NCI-H187 (cell line): ENCODE measurements at regions not wholly inside any gene's neighbourhood (a gene's known extent, or its start where the extent isn't known, plus 50 kb on each side); places are given as distances from the start of the nearest gene placed in this dataset.

Experiments used
- DNase-seq, 2 experiments: peaks; one replicate each; lab custom pipeline; 2025; lab: John Stamatoyannopoulos, UW

DNA sequence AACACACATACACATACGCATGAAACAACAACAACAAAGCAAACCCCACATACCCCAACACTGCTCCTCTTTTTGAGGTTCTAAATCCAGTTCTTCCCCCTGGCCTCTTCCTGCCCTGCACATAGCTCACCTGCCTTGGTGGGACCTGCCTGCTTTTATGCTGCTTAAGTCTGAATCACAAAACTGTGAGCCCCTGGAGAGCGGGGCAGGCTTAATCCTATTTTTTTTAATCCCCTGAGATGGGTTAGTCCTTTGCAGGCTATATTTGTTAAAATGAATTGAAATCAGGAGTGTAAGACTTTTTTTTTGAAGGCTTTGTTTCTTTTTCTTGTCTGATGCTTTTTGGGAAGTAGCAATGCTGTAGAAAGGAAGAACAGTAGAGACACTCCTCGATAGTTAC is 84.6 kb upstream of the MAX start:
- DNase-seq, result no peak

DNA sequence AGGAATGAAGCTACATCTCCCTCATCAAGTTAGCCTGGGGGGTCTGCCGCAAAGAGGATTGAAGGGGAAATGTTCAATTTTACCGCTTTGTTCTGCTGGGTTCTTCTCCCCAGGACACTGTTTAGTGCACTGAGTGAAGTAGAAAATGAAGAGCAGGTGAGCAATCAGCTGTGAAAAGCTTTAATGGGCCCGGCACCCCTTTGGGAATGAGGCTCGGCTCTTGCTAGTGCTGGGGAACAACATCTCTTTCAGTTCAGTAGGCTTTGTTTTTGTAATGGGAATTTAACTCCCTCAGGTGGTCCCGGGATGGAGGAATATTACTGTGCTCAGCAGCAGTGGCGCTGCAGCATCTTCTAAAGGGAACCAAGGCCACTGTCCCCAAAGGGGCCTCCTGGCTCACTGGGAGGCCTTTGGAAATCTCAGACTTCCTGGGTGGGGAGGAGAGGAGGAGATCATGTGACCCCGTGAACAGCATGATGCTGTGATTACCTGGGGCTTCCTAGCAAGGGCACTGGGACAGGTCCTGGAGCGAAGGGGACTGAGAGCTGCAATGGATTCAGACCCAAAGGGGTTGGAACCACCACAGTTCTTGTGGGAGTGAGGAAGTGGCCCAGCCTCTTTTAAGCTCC is 85.2 kb upstream of the MAX start:
- no peak for DNase-seq

DNA sequence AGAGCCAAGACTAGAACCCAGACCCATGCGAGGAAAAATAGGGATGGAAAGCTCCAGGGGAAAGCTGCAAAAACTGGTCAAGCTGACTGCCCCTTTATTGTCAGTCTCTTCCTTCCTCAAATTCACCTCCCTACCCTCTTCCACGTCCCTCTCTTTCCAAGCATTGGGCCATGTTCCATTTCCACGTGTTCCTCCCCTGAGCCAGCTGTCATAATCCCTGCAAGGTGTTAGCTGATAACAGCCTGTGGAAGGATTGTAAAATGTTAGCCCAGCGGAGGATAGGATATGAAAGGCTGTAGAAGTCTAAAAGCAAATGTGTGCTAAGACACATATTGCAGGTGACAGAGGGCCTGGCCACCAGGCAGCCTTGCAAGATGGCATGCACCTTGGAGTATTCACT is 88.0 kb upstream of the MAX start:
- DNase-seq, result no peak

DNA sequence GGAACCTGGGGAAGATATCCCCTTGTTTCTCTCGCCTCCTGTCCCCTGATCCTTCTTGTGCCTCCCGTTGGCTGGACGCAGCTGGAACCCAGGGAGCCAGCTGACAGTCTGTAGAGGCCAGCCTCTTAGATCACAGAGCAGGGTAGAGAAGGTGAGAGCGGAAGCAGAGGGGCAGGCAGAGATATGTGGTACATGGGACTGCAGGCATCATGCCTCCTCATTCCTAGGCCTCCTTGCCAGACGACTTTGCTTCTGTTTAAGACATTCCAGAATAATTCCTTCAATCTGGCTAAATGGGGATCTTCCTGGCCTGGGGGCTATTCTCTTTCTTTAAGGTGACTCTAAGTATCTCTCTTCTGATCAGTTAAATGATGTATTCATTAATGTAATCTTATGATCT is 89.4 kb upstream of the MAX start:
- DNase-seq, result no peak

DNA sequence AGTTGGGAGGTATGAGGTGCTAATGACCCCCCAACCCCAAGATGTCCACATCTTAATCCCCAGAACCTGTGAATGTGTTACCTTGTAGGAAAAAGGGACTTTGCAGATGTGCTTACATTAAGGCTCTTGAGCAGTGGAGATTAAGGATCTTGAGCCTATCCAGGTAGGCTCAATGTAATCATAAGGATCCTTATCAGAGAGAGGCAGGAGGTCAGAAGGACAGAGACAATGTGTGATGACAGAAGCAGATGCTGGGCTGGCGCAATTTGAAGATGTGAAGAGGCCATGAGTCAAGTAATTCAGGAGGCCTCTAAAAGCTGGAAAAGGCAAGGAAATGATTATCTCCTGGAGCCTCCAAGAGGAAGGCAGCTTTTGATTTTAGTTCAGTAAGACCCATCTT is 90.4 kb upstream of the MAX start:
- DNase-seq, result no peak

DNA sequence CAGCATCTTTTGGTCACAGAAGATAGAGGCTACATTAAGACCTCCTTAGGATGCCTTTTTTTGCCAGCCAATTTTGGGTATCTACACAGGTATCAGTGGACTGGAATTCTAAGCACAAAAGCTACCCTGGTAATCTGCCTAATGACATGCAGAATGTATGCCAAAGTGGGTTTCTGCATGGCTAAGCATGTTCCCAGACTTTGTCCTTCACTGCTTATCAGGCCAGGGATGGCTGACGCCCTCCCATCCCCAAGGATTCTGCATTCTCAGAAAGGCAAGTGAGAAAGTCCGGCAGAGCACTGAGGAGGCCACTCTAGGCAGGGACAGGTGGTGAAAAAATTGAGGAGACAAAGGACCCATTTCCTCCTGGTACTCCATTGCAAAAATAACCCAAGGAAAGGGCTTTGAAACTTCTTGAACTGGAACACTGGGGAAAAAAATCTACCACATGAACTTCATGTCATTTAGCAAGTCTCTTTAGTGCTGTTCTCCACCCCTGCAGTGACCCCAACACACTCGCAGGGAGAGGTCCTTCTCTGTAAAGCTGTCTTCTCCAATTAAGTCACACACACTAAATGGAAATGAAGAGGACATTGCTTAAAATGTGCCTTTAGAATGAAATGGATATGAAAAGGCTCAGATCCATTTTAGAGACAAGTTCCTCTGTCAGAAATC is 91.7 kb upstream of the MAX start:
- DNase-seq, result no peak

DNA sequence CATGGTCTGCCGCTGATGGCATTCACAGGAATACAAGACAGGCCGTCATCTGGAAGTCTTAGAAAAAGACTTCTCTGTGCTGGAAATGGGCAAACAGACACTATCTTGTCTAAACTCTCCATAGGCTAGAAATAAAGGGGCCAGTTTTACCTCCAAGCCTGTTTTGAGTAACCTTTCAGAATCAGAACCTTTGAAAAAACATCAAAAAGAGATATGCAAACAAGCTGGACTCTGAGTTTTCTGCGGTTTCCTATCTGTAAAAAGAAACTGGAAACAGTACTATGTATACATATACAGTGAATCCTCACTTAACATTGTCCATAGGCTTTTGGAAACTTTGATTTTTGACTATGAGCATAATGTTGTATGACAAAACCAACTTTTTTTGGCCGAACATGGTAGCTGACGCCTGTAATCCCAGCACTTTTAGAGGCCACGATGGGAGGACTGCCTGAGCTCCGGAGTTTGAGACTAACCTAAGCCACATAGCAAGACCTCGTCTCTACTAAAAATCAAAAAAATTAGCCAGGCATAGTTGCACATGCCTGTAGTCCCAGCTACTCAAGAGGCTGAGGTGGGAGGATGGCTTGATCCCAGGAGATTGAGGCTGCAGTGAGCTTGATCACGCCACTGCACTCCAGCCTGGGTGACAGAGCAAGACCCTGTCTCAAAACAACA is 92.9 kb upstream of the MAX start:
- DNase-seq, result no peak

DNA sequence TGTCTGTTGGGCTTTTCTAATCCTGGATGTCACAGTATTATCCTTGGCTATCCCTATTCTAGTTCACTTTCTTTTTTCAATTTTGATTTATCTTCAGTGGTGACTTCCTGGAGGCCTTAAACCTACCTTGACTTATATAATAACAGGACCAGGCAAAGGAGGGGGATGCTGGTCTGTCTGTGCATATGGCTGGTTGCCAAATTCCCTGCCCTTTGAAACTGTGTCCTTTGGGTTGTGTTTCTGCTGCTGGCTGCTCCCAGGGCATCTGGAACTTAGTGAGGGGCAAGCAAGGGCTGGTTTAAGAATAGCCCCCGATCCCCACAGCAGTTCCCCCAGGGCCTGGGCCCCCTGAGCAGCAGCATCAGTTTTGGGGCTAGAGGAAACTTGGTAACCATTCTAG is 96.0 kb upstream of the MAX start:
- DNase-seq, result no peak

DNA sequence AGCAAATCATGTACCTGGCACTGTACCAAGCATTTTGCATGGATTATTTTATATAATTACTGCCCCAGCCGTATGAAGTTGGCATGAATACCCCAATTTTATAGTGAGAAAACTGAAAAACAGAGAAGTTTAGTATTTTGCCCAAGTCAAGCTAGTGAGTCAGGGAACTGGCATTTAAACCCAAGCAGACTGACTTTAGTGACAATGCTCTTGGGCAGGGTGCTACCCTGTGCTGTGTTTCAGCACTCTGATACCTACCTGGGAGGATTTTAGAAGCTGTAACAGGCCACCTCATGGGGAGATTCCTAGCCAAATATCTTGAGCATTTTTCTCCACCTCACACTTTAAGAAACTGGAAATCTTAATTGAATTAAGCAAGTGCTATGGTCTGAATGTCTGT is 98.1 kb upstream of the MAX start:
- no peak for DNase-seq

DNA sequence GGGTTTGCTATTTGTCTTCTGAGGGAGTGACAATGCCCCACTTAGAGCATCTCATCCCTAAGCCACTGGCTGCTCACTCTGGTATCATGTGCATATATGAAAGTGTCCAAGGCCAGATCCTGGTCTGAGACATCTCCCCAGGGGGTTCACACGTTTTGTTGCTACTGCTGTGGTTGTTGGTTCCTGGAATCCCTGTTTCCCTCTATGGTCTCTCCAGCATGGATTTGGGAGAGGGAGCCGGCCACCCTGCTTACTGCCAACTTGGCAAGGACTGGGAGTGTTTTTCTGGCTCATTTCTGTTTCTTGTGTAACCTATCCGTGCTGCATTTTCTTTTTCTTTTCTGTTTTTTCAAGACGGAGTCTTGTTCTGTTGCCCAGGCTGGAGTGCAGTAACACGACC is 101.3 kb upstream of the MAX start:
- DNase-seq, result no peak

DNA sequence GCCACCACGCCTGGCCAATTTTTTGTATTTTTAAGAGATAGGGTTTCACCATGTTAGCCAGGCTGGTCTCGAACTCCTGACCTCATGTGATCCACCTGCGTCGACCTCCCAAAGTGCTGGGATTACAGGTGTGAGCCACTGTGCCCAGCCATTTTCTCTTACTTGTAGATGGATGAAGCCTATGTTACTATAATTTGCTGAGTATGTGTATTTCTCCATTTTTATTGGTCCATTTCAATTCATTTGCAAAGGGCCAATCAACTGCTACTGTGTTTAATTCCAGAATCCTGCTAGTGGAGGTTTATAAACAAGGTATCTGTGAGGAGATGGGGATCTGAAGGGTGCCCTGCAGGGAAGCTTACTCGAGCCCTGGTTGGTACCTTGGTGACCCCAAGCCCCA is 101.7 kb upstream of the MAX start:
- DNase-seq, result no peak

DNA sequence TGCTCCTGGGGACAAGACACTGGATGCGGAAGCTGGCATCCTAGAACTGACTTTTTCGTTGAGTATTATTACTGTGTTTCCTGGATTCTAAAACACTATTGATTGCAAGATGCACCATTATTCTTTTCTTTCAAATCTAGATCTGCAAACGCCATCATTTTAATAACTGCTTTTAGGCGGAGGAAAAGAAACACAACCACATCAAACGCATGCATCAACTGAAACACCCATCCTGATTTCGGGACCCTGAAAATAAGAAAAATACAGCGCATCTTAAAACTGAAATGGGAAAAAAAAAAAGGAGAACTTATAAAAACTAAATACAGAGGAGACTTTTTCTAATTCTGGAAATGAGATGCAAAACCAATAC is 103.7 kb upstream of the MAX start:
- DNase-seq, result no peak

DNA sequence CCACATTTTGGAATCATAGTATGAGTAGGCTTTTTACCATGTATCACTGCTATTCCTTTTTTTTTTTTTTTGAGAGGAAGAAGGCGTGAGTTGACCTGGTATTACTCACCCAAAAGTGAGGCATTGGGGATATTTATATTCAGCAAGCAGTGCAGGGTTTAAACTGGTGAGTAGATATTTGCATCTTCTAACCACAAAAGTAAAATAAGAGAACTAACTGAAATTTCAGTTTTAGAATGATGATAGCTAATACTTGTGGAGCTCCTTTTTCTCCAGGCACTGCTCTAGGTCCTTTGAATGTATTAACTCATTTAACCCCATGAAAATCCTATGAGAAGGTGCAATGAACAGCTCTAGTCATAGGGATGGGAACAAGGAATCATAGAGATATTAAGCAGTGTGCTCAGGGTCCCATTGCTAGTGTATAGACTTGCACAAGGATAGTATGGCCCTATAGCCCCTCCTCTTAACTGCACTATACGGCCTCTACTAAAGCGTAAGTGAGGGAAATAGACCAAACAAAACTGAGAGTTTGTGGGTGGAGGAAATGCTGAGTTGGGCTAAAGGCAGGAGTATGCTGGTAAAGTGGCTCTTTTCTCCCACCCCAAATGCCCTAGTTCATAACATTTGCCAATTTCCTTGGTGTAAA is 104.3 kb upstream of the MAX start:
- no peak for DNase-seq

DNA sequence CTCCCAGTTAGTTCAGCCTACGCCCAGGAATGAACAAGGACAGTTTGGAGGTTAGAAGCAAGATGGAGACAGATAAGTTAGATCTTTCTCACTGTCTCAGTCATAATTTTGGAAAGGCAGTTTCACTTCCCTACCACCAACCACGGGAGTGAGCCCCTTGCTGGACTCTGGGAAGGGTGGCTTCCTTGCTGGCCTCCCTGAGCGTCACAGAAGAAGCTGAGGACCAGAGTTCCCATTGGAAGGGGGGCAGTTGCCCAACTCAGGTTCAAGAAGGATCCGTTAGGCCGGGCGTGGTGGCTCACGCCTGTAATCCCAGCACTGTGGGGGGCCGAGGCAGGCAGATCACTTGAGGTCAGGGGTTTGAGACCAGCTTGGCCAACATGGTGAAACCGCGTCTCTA is 106.2 kb upstream of the MAX start:
- no peak for DNase-seq

DNA sequence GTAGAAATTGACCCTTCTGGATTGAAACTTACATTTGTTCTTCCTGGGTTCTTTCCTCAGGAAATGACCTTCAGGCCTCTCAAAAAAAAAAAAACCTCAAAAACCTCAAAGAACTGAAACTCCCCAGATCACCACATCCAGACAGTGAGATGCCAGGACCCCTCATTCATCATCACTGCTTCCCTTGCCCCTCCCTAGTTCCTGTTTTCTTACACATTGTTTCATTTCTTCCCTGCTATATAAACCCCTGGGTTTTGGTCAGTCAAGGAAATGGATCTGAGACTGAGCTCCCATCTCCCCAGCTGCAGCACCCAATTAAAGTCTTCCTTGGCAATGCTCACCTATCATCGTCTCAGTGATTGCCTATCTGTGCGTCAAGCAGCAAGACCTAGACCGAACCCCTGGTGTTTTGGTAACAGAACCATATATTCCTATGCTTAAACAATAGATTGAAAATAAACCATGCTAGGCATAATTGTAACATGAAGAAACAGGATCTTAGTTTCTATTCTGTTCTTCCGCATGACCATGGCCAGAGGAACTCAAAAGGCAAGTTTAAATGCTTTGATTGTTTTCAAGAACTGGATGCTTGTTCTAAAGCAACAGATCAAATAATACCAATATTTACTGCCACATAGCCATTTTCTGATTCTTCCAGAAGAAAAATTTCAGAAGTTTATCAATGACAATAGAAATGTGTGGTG is 108.0 kb upstream of the MAX start:
- no peak for DNase-seq

DNA sequence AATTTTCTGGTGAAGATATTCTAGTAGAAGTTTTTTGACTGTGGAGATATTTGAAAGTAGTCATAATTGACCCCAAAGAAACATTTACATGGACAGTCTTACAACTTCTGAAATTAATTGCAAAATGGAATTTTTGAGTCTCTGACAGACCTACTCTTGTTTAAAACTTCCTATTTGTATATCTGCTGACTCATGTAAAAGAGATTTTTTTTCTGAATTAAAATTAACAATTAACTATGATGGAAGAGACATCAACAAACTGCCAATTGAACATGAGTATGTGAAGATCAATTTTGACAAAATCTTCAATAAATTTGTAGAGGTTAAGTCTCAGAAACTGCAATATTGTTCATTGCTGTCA is 108.5 kb upstream of the MAX start:
- no peak for DNase-seq

DNA sequence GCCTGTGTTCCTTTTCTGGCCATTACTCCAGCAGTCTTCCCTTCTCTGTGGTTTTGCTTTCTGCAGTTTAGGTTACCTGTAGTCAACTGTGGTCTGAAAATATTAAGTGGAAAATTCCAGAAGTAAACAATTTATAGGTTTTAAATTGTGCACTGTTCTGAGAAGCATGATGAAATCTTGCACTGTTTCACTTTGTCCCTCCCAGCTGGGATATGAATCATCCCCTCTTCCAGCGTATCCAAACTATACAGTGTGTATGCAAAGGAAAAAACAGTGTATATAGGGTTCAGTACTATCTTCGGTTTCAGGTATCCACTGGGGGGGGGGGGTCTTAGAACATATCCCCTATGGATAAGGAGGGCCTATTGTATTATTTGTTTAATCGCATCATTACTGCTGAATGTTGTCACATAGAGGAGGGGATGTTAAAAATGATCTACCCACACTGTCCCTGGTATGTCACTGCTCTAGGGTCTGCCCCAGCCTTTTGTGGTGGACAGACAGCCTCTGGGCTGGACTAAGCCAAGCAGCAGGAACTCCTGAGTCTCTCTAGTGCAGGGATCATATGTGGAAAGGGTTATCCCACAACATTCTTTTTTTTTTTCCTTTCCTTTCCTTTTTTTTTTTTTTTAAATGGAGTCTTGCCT is 109.1 kb upstream of the MAX start:
- no peak for DNase-seq

DNA sequence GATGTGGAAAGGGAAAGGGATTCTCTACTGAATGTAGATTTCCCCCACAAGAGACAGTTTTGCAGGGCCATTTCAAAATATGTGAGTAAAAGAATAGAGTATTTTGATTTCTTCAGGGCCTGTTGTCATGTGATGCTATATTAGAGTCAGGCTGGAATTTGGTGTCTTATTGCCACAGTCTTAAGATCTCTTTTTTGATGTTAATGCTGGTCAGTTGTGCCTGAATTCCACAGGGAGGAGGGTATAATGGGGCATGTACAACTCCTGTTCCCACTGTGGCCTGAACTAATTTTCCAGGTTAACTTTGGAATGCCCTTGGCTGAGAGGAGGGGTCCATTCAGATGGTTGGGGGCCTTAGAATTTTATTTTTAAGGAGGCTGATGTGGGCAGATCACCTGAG is 111.0 kb upstream of the MAX start:
- no peak for DNase-seq

DNA sequence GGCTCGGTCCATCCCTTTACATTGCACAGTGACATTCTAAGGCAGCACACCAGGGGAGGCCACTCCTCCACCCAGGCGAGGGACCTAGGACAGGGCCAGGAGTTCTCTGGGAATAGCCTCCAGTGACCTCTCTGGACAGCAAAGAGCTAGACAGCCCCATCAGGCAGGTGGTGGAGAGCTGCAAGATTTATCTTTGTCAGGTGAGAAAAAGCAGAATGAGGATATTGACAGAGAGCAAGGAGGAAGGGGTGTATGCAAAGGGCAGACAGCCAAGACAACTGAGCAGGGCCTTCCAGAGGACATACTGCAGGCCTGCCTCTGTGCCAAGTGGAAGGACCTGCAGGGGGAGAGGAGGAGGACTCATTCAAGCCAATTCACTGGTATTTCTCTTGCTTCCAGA is 112.4 kb upstream of the MAX start:
- DNase-seq, result no peak

DNA sequence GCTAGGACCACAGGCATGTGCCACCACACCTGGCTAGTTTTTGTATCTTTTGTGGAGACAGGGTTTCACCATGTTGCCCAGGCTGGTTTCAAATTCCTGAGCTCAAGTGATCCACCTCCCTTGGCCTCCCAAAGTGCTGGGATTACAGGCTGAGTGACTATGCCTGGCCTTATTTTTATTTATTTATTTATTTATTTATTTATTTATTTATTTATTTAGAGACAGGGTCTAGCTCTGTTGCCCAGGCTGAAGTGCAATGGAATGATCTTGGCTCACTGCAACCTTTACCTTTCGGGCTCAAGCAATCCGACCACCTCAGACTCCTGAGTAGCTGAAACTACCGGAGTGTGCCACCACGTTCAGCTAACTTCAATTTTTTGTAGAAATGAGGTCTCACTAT is 117.0 kb upstream of the MAX start:
- DNase-seq, result no peak

DNA sequence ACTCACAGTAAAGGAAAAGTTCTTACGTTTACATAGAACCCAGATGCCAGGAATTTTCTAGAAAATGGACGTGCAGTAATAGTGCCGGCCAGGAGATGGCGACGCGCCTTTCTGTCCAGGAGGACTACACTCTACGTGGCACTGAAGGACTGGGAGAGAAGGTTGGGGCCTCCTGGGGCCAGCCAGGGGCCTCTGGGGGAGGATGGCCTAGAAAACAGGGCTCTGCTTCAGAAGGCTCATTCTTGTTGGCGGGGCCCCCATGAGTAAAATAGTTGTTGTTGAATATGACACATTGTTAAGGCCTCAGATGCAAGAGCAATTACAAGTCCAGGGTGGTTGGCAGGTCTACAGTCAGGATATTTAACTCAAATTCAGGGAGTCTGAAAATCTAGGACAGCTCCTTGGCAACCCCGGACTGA is 120.1 kb upstream of the MAX start:
- peak in 1 of 2 experiments; percentile 26 for DNase-seq

DNA sequence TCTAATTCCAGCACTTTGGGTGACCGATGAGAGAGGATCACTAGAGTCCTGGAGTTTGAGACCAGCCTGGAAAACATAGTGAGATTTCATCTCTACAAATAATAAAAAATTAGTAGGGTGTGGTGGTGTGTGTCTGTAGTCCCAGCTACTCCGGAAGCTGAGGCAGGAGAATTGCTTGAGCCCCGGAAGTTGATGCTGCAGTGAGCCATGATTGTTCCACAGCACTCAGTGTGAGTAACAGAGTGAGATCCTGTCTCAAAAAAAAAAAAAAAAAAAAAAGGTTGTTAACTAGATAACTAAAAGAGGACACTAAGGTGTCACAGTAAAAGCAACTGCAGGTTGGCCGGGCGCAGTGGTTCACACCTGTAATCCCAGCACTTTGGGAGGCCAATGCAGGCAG is 121.3 kb upstream of the MAX start:
- DNase-seq, result no peak
